ENCODE measurements at regions not wholly inside any gene's neighbourhood (a gene's known extent, or its start where the extent isn't known, plus 50 kb on each side); places are given as distances from the start of the nearest gene placed in this dataset.

DNA sequence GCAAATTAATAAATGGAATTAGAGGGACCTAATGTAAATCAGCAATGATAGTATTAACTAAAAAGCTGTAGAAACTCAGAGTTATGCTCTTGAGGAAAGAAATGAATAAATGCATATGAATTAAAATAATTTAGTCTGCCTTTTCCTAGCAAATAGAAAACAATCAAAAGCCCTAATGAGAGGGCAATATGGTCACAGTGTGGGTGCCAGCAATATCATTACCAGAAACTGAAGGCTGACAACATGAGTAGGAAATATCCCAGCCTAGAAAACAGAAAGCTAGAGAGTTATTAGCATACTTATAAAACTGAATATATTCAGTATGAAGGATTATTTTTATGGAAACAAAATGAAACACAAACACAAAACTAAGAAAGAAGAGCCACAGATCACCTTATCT, 987.5 kb upstream of the SEL1L start (continued):
- TF ChIP-seq ZNF462 (CRISPR knock-in tag; IDR thresholded peaks at IDR 0.05) (no peak), POLR2AphosphoS5 (IDR thresholded peaks at IDR 0.05; ENCODE audit: low read depth) (no peak), REST (IDR thresholded peaks at IDR 0.05; ENCODE audit: unreplicated experiment) (no peak)

DNA sequence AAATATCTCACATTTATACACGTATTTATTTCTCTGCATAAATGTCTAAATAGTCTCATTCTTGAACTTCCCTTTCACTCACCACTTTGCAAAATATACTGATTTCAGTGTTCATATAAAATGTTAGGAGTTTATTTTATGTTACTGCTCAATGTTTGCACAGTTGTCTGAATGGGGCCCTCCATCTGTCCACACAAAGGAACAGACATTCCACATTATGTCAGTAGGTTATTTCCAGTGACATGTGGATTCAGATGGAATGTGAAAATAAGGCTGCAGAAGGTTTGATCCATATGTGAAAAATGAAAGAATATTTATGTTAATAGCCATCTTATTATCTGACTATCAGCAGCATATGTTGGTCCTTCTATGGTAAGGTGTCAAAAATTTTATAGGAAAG, 994.4 kb upstream of the SEL1L start:
- Histone ChIP-seq H4K20me1 (replicated peaks; ENCODE audit: insufficient read depth) (no peaks in the 10 kb centered on the region), H3K79me2 (replicated peaks; ENCODE audit: insufficient read depth) (no peaks in the 10 kb centered on the region), H3K4me2 (no peak overlapping the region), H3K4me3 (no peak overlapping the region), H3K27me3 (ENCODE audit: insufficient read depth) (no peaks in the 10 kb centered on the region), H3K36me3 (ENCODE audit: insufficient read depth) (no peaks in the 10 kb centered on the region), H3F3A (replicated peaks; ENCODE audit: low read depth) (no peaks in the 10 kb centered on the region), H3K4me1 (ENCODE audit: insufficient read depth) (no peaks in the 10 kb centered on the region), H3K27ac (ENCODE audit: low read depth) (no peak overlapping the region), H2AFZ (no peak overlapping the region), H3K9me2 (ENCODE audit: insufficient read depth) (no peaks in the 10 kb centered on the region; the same call in 1 of the 2 replicates)
- Mint-ChIP-seq H3K4me3 (no peak overlapping the region), H3K27ac (no peak overlapping the region), H3K36me3 (ENCODE audit: low read depth) (peaks cover 13% of the 10 kb centered on the region), H3K9me3 (peaks cover 81% of the 10 kb centered on the region), H3K4me1 (no peaks in the 10 kb centered on the region), H3K27me3 (ENCODE audit: insufficient read depth, low read depth, poor library complexity) (no peaks in the 10 kb centered on the region)
- ATAC-seq (no peak), DNase-seq (ENCODE audit: low spot score) (no peak)
- no peak for TF ChIP-seq STAT1 (IDR thresholded peaks at IDR 0.05; ENCODE audit: unreplicated experiment)
- TF ChIP-seq POLR2AphosphoS5 (IDR thresholded peaks at IDR 0.05; ENCODE audit: low read depth) = no peak
- TF ChIP-seq, protein P1, sequence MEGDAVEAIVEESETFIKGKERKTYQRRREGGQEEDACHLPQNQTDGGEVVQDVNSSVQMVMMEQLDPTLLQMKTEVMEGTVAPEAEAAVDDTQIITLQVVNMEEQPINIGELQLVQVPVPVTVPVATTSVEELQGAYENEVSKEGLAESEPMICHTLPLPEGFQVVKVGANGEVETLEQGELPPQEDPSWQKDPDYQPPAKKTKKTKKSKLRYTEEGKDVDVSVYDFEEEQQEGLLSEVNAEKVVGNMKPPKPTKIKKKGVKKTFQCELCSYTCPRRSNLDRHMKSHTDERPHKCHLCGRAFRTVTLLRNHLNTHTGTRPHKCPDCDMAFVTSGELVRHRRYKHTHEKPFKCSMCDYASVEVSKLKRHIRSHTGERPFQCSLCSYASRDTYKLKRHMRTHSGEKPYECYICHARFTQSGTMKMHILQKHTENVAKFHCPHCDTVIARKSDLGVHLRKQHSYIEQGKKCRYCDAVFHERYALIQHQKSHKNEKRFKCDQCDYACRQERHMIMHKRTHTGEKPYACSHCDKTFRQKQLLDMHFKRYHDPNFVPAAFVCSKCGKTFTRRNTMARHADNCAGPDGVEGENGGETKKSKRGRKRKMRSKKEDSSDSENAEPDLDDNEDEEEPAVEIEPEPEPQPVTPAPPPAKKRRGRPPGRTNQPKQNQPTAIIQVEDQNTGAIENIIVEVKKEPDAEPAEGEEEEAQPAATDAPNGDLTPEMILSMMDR (conservative IDR thresholded peaks at IDR 0.05; ENCODE audit: low read depth in 2 of 2) = no peak
- TF ChIP-seq EZH2 (IDR thresholded peaks at IDR 0.05; ENCODE audit: low read depth, unreplicated experiment) = no peak
- TF ChIP-seq CREB1 (CRISPR knock-in tag; IDR thresholded peaks at IDR 0.05; ENCODE audit: low read depth) = no peak
- TF ChIP-seq ZNF114 (CRISPR knock-in tag; IDR thresholded peaks at IDR 0.05) = no peak

Measured in GM23338 (cell line).